ENCODE measurements at regions not wholly inside any gene's neighbourhood (a gene's known extent, or its start where the extent isn't known, plus 50 kb on each side); places are given as distances from the start of the nearest gene placed in this dataset.

GRCh38 chr3:19734453-19734852, 199.6 kb downstream of the EFHB start:
- TF ChIP-seq CTCF (IDR thresholded peaks at IDR 0.05; ENCODE audit: poor library complexity, severe bottlenecking): no peak
- TF ChIP-seq POLR2AphosphoS5 (IDR thresholded peaks at IDR 0.05): no peak
- TF ChIP-seq TAF1 (IDR thresholded peaks at IDR 0.05; ENCODE audit: low read depth): no peak
